IMR-90 (cell line): ENCODE measurements at regions not wholly inside any gene's neighbourhood (a gene's known extent, or its start where the extent isn't known, plus 50 kb on each side); places are given as distances from the start of the nearest gene placed in this dataset.
"Not testable (repeated sequence)": the region's sequence is repeated elsewhere in the genome, so short reads cannot be mapped to it uniquely, and the experiment has no call there.

ENCODE experiments used
- ATAC-seq: fragments of 200-7000 bp; cut with Tn5 transposase; 2 replicates; pipeline ENCODE4 v1.9.1; 2020; ENCODE audit warnings: low read depth, mild to moderate bottlenecking, moderate library complexity
- BruUV-seq: library from RNA; stranded (reverse); fragments of 400-500 nt; replicated peaks from 2 replicates; lab custom pipeline; 2021; lab: Mats Ljungman, UMichigan
- CTCF ChIA-PET: fragments of 300-600 bp; formaldehyde crosslinking; extraction: SDS; loops from one replicate; lab custom pipeline; 2021; ENCODE audit warnings: antibody characterized with exemption; lab: Yijun Ruan, JAX
- POLR2A ChIA-PET: fragments of 300-600 bp; sonication (Branson Sonifier 250); formaldehyde crosslinking; loops from one replicate; lab custom pipeline; 2022; ENCODE audit warnings: antibody characterized with exemption; ENCODE audit not compliant: unreplicated experiment; lab: Charles Lee
- DNase-seq: peaks from one replicate; pipeline ENCODE4 v3.0.0; 2013
- H2AFZ ChIP-seq: replicated peaks from 2 replicates; pipeline ENCODE3; 2013; ENCODE audit warnings: low read length, mild to moderate bottlenecking; ENCODE audit not compliant: poor library complexity
- H2AK5ac ChIP-seq: 2 replicates; pipeline ENCODE4 v1.6.1; 2013; ENCODE audit warnings: low read depth, low read length, inconsistent platforms
- H2AK9ac ChIP-seq: replicated peaks from 2 replicates; pipeline ENCODE3; 2013; ENCODE audit warnings: mild to moderate bottlenecking, low read depth, low read length, moderate library complexity; ENCODE audit not compliant: poor library complexity
- H2BK120ac ChIP-seq: 2 replicates; pipeline ENCODE4 v1.6.1; 2013; ENCODE audit warnings: low read depth, low read length, inconsistent platforms
- H2BK15ac ChIP-seq: 3 replicates; pipeline ENCODE4 v1.6.1; 2013; ENCODE audit warnings: low read depth, low read length, inconsistent platforms
- H2BK20ac ChIP-seq: 2 replicates; pipeline ENCODE4 v1.6.1; 2013; ENCODE audit warnings: low read depth, mild to moderate bottlenecking, inconsistent platforms, low read length, moderate library complexity
- H2BK5ac ChIP-seq: 2 replicates; pipeline ENCODE4 v1.6.1; 2013; ENCODE audit warnings: mild to moderate bottlenecking, low read depth, low read length, inconsistent platforms; ENCODE audit not compliant: poor library complexity, severe bottlenecking
- H3K14ac ChIP-seq: replicated peaks from 2 replicates; pipeline ENCODE4 v1.6.1; 2013; ENCODE audit warnings: low read depth, low read length, inconsistent platforms
- H3K18ac ChIP-seq: 2 replicates; pipeline ENCODE4 v1.6.1; 2013; ENCODE audit warnings: low read depth, low read length, control low read depth
- H3K23ac ChIP-seq: 2 replicates; pipeline ENCODE4 v1.6.1; 2013; ENCODE audit warnings: low read depth, low read length, inconsistent platforms
- H3K27ac ChIP-seq: 2 replicates; pipeline ENCODE4 v1.5.1; 2013; ENCODE audit warnings: mild to moderate bottlenecking, control low read depth, low read length; ENCODE audit not compliant: insufficient read depth
- H3K27me3 ChIP-seq: 2 replicates; pipeline ENCODE4 v1.6.1; 2013; ENCODE audit warnings: low read length; ENCODE audit not compliant: control insufficient read depth, insufficient read depth
- H3K36me3 ChIP-seq: 2 replicates; pipeline ENCODE4 v1.6.1; 2013; ENCODE audit warnings: low read length, mixed read lengths; ENCODE audit not compliant: control insufficient read depth, insufficient read depth
- H3K4ac ChIP-seq: 2 replicates; pipeline ENCODE4 v1.6.1; 2013; ENCODE audit warnings: low read depth, low read length, inconsistent platforms
- H3K4me1 ChIP-seq: 2 replicates; pipeline ENCODE4 v1.6.1; 2013; ENCODE audit warnings: low read length, mixed read lengths; ENCODE audit not compliant: control insufficient read depth, insufficient read depth
- H3K4me2 ChIP-seq: 2 replicates; pipeline ENCODE4 v1.6.1; 2013; ENCODE audit warnings: low read depth, mild to moderate bottlenecking, control low read depth, low read length, moderate library complexity
- H3K4me3 ChIP-seq: 2 replicates; pipeline ENCODE4 v1.5.1; 2013; ENCODE audit warnings: low read depth, mild to moderate bottlenecking, control low read depth, low read length, moderate library complexity; ENCODE audit not compliant: insufficient read depth
- H3K56ac ChIP-seq: 2 replicates; pipeline ENCODE4 v1.6.1; 2013; ENCODE audit warnings: low read length, inconsistent platforms; ENCODE audit not compliant: insufficient read depth; ENCODE audit errors: extremely low read depth
- H3K79me1 ChIP-seq, 2 experiments: 2 replicates each; pipeline ENCODE4 v1.6.1; 2013; ENCODE audit warnings: low read length in 2 of 2, inconsistent platforms in 1 of 2, low read depth in 1 of 2
- H3K9ac ChIP-seq: 2 replicates; pipeline ENCODE4 v1.6.1; 2013; ENCODE audit warnings: low read depth, low read length, control low read depth
- H3K9me1 ChIP-seq: 2 replicates; pipeline ENCODE4 v1.6.1; 2013; ENCODE audit warnings: low read length, inconsistent platforms; ENCODE audit not compliant: insufficient read depth
- H3K9me3 ChIP-seq: 2 replicates; pipeline ENCODE4 v1.6.1; 2013; ENCODE audit warnings: low read length; ENCODE audit not compliant: control insufficient read depth, insufficient read depth
- H4K20me1 ChIP-seq: 2 replicates; pipeline ENCODE4 v1.6.1; 2013; ENCODE audit warnings: low read length, inconsistent platforms; ENCODE audit not compliant: insufficient read depth
- H4K5ac ChIP-seq: 2 replicates; pipeline ENCODE4 v1.6.1; 2013; ENCODE audit warnings: mild to moderate bottlenecking, low read depth, low read length, control low read depth
- H4K8ac ChIP-seq, 2 experiments: 2 replicates each; pipeline ENCODE4 v1.6.1; 2013; ENCODE audit warnings: low read depth in 2 of 2, low read length in 2 of 2, control low read depth in 1 of 2, inconsistent platforms in 1 of 2
- H4K91ac ChIP-seq: 2 replicates; pipeline ENCODE4 v1.6.1; 2013; ENCODE audit warnings: low read depth, low read length, inconsistent platforms; ENCODE audit not compliant: insufficient read depth
- WGBS, 2 experiments: methylation state at CpG; one replicate each; pipeline versions ENCODE4 v1.1.5 to v1.1.7; 2013; ENCODE audit warnings: missing lambda C conversion rate in 2 of 2; ENCODE audit not compliant: insufficient read length in 1 of 2; ENCODE audit errors: extremely low coverage in 2 of 2; 5-methylcytosine and 5-hydroxymethylcytosine counted together
- dilution Hi-C: fragments of 300-500 bp; cut with HindIII; formaldehyde crosslinking; loops from one replicate; pipeline ENCODE4 v1.14.3; 2018; ENCODE audit warnings: low sequenced_read_pairs; ENCODE audit not compliant: unreplicated experiment
- in situ Hi-C: fragments of 300-500 bp; cut with MboI; formaldehyde crosslinking; loops from 3 replicates; pipeline ENCODE4 v1.14.3; 2019; ENCODE audit warnings: low sequenced_read_pairs, inconsistent platforms, mixed read lengths
- intact Hi-C: fragments of 100-400 bp; cut with micrococcal nuclease; formaldehyde crosslinking; loops from 2 replicates; pipeline ENCODE4 v1.10.0; 2022

GRCh38 chr13:44796039-44796438 lies 193.2 kb downstream of the NUFIP1 start:
- H3K27ac ChIP-seq, DNase-seq, H3K14ac ChIP-seq, H3K9ac ChIP-seq, H3K56ac ChIP-seq, H3K79me1 ChIP-seq, H3K4me3 ChIP-seq, H2BK120ac ChIP-seq, in situ Hi-C loops, H2BK15ac ChIP-seq, H3K4ac ChIP-seq, H3K18ac ChIP-seq, dilution Hi-C loops, H2AK5ac ChIP-seq, POLR2A ChIA-PET, H2AK9ac ChIP-seq, ATAC-seq, H3K9me1 ChIP-seq, CTCF ChIA-PET, H4K91ac ChIP-seq, BruUV-seq, H4K8ac ChIP-seq, H4K20me1 ChIP-seq, H3K23ac ChIP-seq, H2BK20ac ChIP-seq, H2AFZ ChIP-seq, H3K4me2 ChIP-seq, H3K27me3 ChIP-seq, H3K36me3 ChIP-seq, H4K5ac ChIP-seq, H2BK5ac ChIP-seq, H3K9me3 ChIP-seq, H3K4me1 ChIP-seq, intact Hi-C loops: not testable (repeated sequence)
- 90% methylated on average over 2 of the region's 2 CpGs; no CpG with 5 or more reads in 1 of the 2 experiments for WGBS, 2 experiments
